HCT116 (cell line): ENCODE measurements at regions not wholly inside any gene's neighbourhood (a gene's known extent, or its start where the extent isn't known, plus 50 kb on each side); places are given as distances from the start of the nearest gene placed in this dataset.

Experiments
- ATAC-seq: fragments of 200-7000 bp; cut with Tn5 transposase; 2 replicates; pipeline ENCODE4 v1.9.1; 2020; ENCODE audit warnings: mild to moderate bottlenecking, moderate library complexity
- BruUV-seq: library from RNA; stranded (reverse); fragments of 400-500 nt; replicated peaks from 2 replicates; lab custom pipeline; 2021; lab: Mats Ljungman, UMichigan
- CTCF ChIA-PET: fragments of 300-600 bp; sonication (Branson Sonifier 250); formaldehyde crosslinking; loops from one replicate; lab custom pipeline; 2021; ENCODE audit warnings: antibody characterized with exemption; lab: Charles Lee
- POLR2A ChIA-PET: fragments of 300-600, 350-600 bp; sonication (Branson Sonifier 250); formaldehyde crosslinking; loops from one replicate; lab custom pipeline; 2021; ENCODE audit warnings: antibody characterized with exemption; lab: Charles Lee
- RAD21 ChIA-PET, 2 experiments: fragments of 300-600 bp; sonication (Branson Sonifier 250); formaldehyde crosslinking; loops; one replicate each; lab custom pipeline; 2023; ENCODE audit warnings: low total read pairs in 2 of 2; ENCODE audit not compliant: uncharacterized antibody in 2 of 2, unreplicated experiment in 2 of 2, low non-redundant PET in 1 of 2; lab: Charles Lee
- DNase-seq: peaks from one replicate; pipeline ENCODE4 v3.0.0-alpha.2; 2010; ENCODE audit warnings: low read depth, low spot score
- H2AFZ ChIP-seq: fragments of 200-600 bp; shearing (Covaris generic), sonication (generic); 2 replicates; pipeline ENCODE4 v1.6.1; 2017; ENCODE audit warnings: low read depth, mixed run types, mixed read lengths, antibody characterized with exemption, low read length; ENCODE audit not compliant: poor library complexity, severe bottlenecking
- H3K27ac ChIP-seq: 2 replicates; pipeline ENCODE4 v1.5.1; 2012; ENCODE audit warnings: low read depth, low read length
- H3K27me3 ChIP-seq: fragments of 200-600 bp; sonication (generic); 2 replicates; pipeline ENCODE4 v1.6.1; 2016; ENCODE audit warnings: mixed run types, low read length, mixed read lengths; ENCODE audit not compliant: insufficient read depth
- H3K36me3 ChIP-seq, 2 experiments: fragments of 200-500 bp in 1 of 2; fragments of 200-600 bp in 1 of 2; sonication (Bioruptor generic) in 1 of 2; sonication (generic) in 1 of 2; 2 replicates each; pipeline versions ENCODE4 v1.5.1 to v1.6.1; 2014 to 2016; ENCODE audit warnings: low read length in 2 of 2, inconsistent platforms in 1 of 2, mixed read lengths in 1 of 2, mixed run types in 1 of 2; ENCODE audit not compliant: insufficient read depth in 2 of 2, control insufficient read depth in 1 of 2
- H3K4me1 ChIP-seq, 2 experiments: fragments of 200-600 bp in 1 of 2; sonication (generic) in 1 of 2; 2 replicates each; pipeline versions ENCODE4 v1.5.1 to v1.6.1; 2012 to 2017; ENCODE audit warnings: low read length in 2 of 2, inconsistent platforms in 1 of 2, mild to moderate bottlenecking in 1 of 2, mixed read lengths in 1 of 2, mixed run types in 1 of 2, moderate library complexity in 1 of 2; ENCODE audit not compliant: insufficient read depth in 2 of 2, control insufficient read depth in 1 of 2
- H3K4me2 ChIP-seq: fragments of 200-600 bp; sonication (generic); 2 replicates; pipeline ENCODE4 v1.6.1; 2017; ENCODE audit warnings: mixed run types, low read length, mixed read lengths
- H3K4me3 ChIP-seq, 2 experiments: fragments of 200-600 bp in 1 of 2; sonication (generic) in 1 of 2; replicated peaks in 1 of 2; 2 replicates each; pipeline ENCODE4 v1.5.1; 2011 to 2016; ENCODE audit warnings: low read length in 2 of 2, control low read depth in 1 of 2, low read depth in 1 of 2, mild to moderate bottlenecking in 1 of 2, mixed read lengths in 1 of 2, mixed run types in 1 of 2
- H3K79me2 ChIP-seq: fragments of 200-600 bp; sonication (generic); 2 replicates; pipeline ENCODE4 v1.6.1; 2017; ENCODE audit warnings: mild to moderate bottlenecking, mixed run types, low read length, moderate library complexity, mixed read lengths; ENCODE audit not compliant: insufficient read depth
- H3K9ac ChIP-seq: fragments of 200-600 bp; sonication (generic); 2 replicates; pipeline ENCODE4 v1.6.1; 2016; ENCODE audit warnings: low read length, mixed read lengths
- H3K9me2 ChIP-seq: fragments of 200-600 bp; sonication (generic), shearing (Covaris generic); 2 replicates; pipeline ENCODE4 v1.6.1; 2017; ENCODE audit warnings: mixed run types, mild to moderate bottlenecking, moderate library complexity; ENCODE audit not compliant: insufficient read depth
- H3K9me3 ChIP-seq, 2 experiments: fragments of 200-500 bp in 1 of 2; fragments of 200-600 bp in 1 of 2; sonication (Bioruptor generic) in 1 of 2; sonication (generic) in 1 of 2; 2 replicates each; pipeline ENCODE4 v1.6.1; 2014 to 2017; ENCODE audit warnings: low read length in 2 of 2, mixed read lengths in 2 of 2, inconsistent platforms in 1 of 2, low read depth in 1 of 2, mild to moderate bottlenecking in 1 of 2, mixed run types in 1 of 2, moderate library complexity in 1 of 2; ENCODE audit not compliant: control insufficient read depth in 1 of 2, insufficient read depth in 1 of 2
- H4K20me1 ChIP-seq: fragments of 200-600 bp; sonication (generic), shearing (Covaris generic); 2 replicates; pipeline ENCODE4 v1.6.1; 2017; ENCODE audit warnings: mixed run types, mild to moderate bottlenecking, moderate library complexity; ENCODE audit not compliant: insufficient read depth
- CEBPB ChIP-seq: IDR thresholded peaks from 2 replicates; pipeline ENCODE4 v1.6.1; 2012; ENCODE audit warnings: low read depth
- CTCF ChIP-seq, 3 experiments: fragments of 200-600 bp in 1 of 3; sonication (generic) in 1 of 3; IDR thresholded peaks in 2 of 3; conservative IDR thresholded peaks in 1 of 3; 2 replicates each; pipeline ENCODE4 v1.5.1; 2012 to 2017; ENCODE audit warnings: low read depth in 2 of 3, low read length in 2 of 3, antibody characterized with exemption in 1 of 3, borderline replicate concordance in 1 of 3, control low read depth in 1 of 3, mild to moderate bottlenecking in 1 of 3, mixed read lengths in 1 of 3, mixed run types in 1 of 3, moderate library complexity in 1 of 3; ENCODE audit not compliant: insufficient read depth in 1 of 3
- EZH2phosphoT487 ChIP-seq: fragments of 200-600 bp; IDR thresholded peaks from 2 replicates; pipeline ENCODE4 v1.6.1; 2018; ENCODE audit warnings: antibody characterized with exemption, borderline replicate concordance
- RAD21 ChIP-seq: IDR thresholded peaks from 2 replicates; pipeline ENCODE4 v1.6.1; 2012; ENCODE audit warnings: low read depth, mild to moderate bottlenecking
- REST ChIP-seq: IDR thresholded peaks from 2 replicates; pipeline ENCODE4 v1.6.1; 2012; ENCODE audit warnings: low read depth
- ZNF274 ChIP-seq: fragments of 200-500 bp; sonication (Bioruptor generic); IDR thresholded peaks from 2 replicates; pipeline ENCODE4 v1.6.1; 2014; ENCODE audit warnings: mild to moderate bottlenecking, low read depth, low read length, inconsistent platforms
- intact Hi-C: fragments of 100-400 bp; cut with micrococcal nuclease; formaldehyde crosslinking; loops from 2 replicates; pipeline ENCODE4 v1.10.0; 2022

- Histone ChIP-seq H3K9ac (no peak overlapping the region), H4K20me1 (no peaks in the 10 kb centered on the region), H3K36me3 (no peaks in the 10 kb centered on the region), H3K4me1 (no peaks in the 10 kb centered on the region), H3K4me2 (no peak overlapping the region), H3K9me2 (no peaks in the 10 kb centered on the region), H3K4me3 (no peak overlapping the region), H3K27ac (no peak overlapping the region)
- intact Hi-C loops = no loop called here
- no peak for DNase-seq
- no peak for TF ChIP-seq EZH2phosphoT487
- no peak for TF ChIP-seq CEBPB
- TF ChIP-seq RAD21 = no peak
- TF ChIP-seq, all 23 proteins: peak for 0
- peaks cover 13% of the 10 kb centered on the region; the same call in 1 of the 2 replicates for H3K27me3 ChIP-seq
- ATAC-seq = no peak
- BruUV-seq = no TSS peak
- H3K9me3 ChIP-seq = no peaks in the 10 kb centered on the region
- no peak overlapping the region for H2AFZ ChIP-seq
- H3K79me2 ChIP-seq = no peaks in the 10 kb centered on the region
- POLR2A ChIA-PET = no interaction called here
- RAD21 ChIA-PET = no interaction called here
- CTCF ChIA-PET = no interaction called here
These were observed 64.4 kb upstream of the WWC1 start for GRCh38 chr5:168227001-168227400.

- POLR2A ChIA-PET = no interaction called here
- H3K9me3 ChIP-seq = no peaks in the 10 kb centered on the region
- no peaks in the 10 kb centered on the region for H3K36me3 ChIP-seq
- no peak overlapping the region for H3K9ac ChIP-seq
- RAD21 ChIA-PET = no interaction called here
- no peaks in the 10 kb centered on the region for H4K20me1 ChIP-seq
- ATAC-seq (no peak), DNase-seq (no peak)
- no TSS peak for BruUV-seq
- no peak overlapping the region for H3K4me3 ChIP-seq
- H3K27me3 ChIP-seq = 0 out of 2 replicates have a peak, but pooled peaks cover 2% of the 10 kb centered on the region
- CTCF ChIA-PET = no interaction called here
- H3K4me1 ChIP-seq = no peaks in the 10 kb centered on the region
- no peaks in the 10 kb centered on the region for H3K9me2 ChIP-seq
- H2AFZ ChIP-seq = no peak overlapping the region
- H3K27ac ChIP-seq = no peak overlapping the region
- no peaks in the 10 kb centered on the region for H3K79me2 ChIP-seq
- TF ChIP-seq ZNF274 (no peak), CTCF (IDR thresholded peaks at IDR 0.05 in 2 of 3, conservative IDR thresholded peaks at IDR 0.05 in 1 of 3; ENCODE audit: borderline replicate concordance in 1 of 3, insufficient read depth in 1 of 3, low read depth in 2 of 3, low read length in 2 of 3) (no peak), REST (no peak)
- intact Hi-C loops = no loop called here
- no peak overlapping the region for H3K4me2 ChIP-seq
These were observed 63.4 kb upstream of the WWC1 start for GRCh38 chr5:168227973-168228615.
